T-helper 1 cell (primary cell): ENCODE measurements at regions not wholly inside any gene's neighbourhood (a gene's known extent, or its start where the extent isn't known, plus 50 kb on each side); places are given as distances from the start of the nearest gene placed in this dataset.
"Not testable (repeated sequence)": the region's sequence is repeated elsewhere in the genome, so short reads cannot be mapped to it uniquely, and the experiment has no call there.

Experiments
- DNase-seq, 5 donors: peaks; one replicate each; pipeline ENCODE4 v3.0.0-alpha.2; 2012 to 2020

- no peak for DNase-seq
Observed at GRCh38 chr12:86730233-86730632, 474.0 kb upstream of the MGAT4C start.

- DNase-seq, result no peak
Observed at GRCh38 chr12:86729739-86730138, 473.5 kb upstream of the MGAT4C start.

- no peak for DNase-seq
Observed at GRCh38 chr12:86727160-86727559, 471.0 kb upstream of the MGAT4C start.

GRCh38 chr12:86724716-86725115, 468.5 kb upstream of the MGAT4C start:
- DNase-seq, result no peak

GRCh38 chr12:86723326-86723725, 467.1 kb upstream of the MGAT4C start:
- no peak for DNase-seq

GRCh38 chr12:86721713-86722397, 465.7 kb upstream of the MGAT4C start:
- DNase-seq, result no peak

- DNase-seq, result no peak
Observed at GRCh38 chr12:86719381-86719780, 463.2 kb upstream of the MGAT4C start.

- DNase-seq, result no peak
Observed at GRCh38 chr12:86713121-86713520, 456.9 kb upstream of the MGAT4C start.

- no peak for DNase-seq
Observed at GRCh38 chr12:86712425-86712843, 456.2 kb upstream of the MGAT4C start.

- DNase-seq, result no peak
Observed at GRCh38 chr12:86711731-86712130, 455.5 kb upstream of the MGAT4C start.

GRCh38 chr12:86710109-86710508, 453.9 kb upstream of the MGAT4C start:
- no peak for DNase-seq

- not testable (repeated sequence) for DNase-seq
Observed at GRCh38 chr12:86709017-86709416, 452.8 kb upstream of the MGAT4C start.

- no peak for DNase-seq
Observed at GRCh38 chr12:86698641-86698980, 442.4 kb upstream of the MGAT4C start.

GRCh38 chr12:86697916-86698640, 441.9 kb upstream of the MGAT4C start:
- no peak for DNase-seq

GRCh38 chr12:86683568-86684304, 427.5 kb upstream of the MGAT4C start:
- no peak for DNase-seq

GRCh38 chr12:86681060-86681459, 424.9 kb upstream of the MGAT4C start:
- DNase-seq, result no peak

GRCh38 chr12:86675197-86675596, 419.0 kb upstream of the MGAT4C start:
- DNase-seq, result no peak

GRCh38 chr12:86670986-86671385, 414.8 kb upstream of the MGAT4C start:
- no peak for DNase-seq

GRCh38 chr12:86669010-86669409, 412.8 kb upstream of the MGAT4C start:
- no peak for DNase-seq

GRCh38 chr12:86666316-86666715, 410.1 kb upstream of the MGAT4C start:
- no peak for DNase-seq

GRCh38 chr12:86663716-86664115, 407.5 kb upstream of the MGAT4C start:
- DNase-seq, result no peak

- DNase-seq, result no peak
Observed at GRCh38 chr12:86663173-86663572, 407.0 kb upstream of the MGAT4C start.

GRCh38 chr12:86662464-86662863, 406.3 kb upstream of the MGAT4C start:
- no peak for DNase-seq
